ENCODE measurements at regions not wholly inside any gene's neighbourhood (a gene's known extent, or its start where the extent isn't known, plus 50 kb on each side); places are given as distances from the start of the nearest gene placed in this dataset.

- H3K36me3 ChIP-seq (ENCODE audit: insufficient read depth): no peaks in the 10 kb centered on the region
- no peak overlapping the region for H3K27ac ChIP-seq (ENCODE audit: low read depth)
- TF ChIP-seq ZNF331 (CRISPR knock-in tag; IDR thresholded peaks at IDR 0.05; ENCODE audit: low read depth) (no peak), EZH2 (IDR thresholded peaks at IDR 0.05; ENCODE audit: low read depth, unreplicated experiment) (no peak), REST (IDR thresholded peaks at IDR 0.05; ENCODE audit: unreplicated experiment) (no peak), EZH2phosphoT487 (IDR thresholded peaks at IDR 0.05; ENCODE audit: unreplicated experiment) (no peak), ZNF462 (CRISPR knock-in tag; IDR thresholded peaks at IDR 0.05) (no peak), CREB1 (CRISPR knock-in tag; IDR thresholded peaks at IDR 0.05; ENCODE audit: low read depth) (no peak), ETS1 (IDR thresholded peaks at IDR 0.05) (no peak), NANOG (IDR thresholded peaks at IDR 0.05; ENCODE audit: borderline replicate concordance) (no peak), JUNB (IDR thresholded peaks at IDR 0.05; ENCODE audit: unreplicated experiment) (no peak), CTCF (conservative IDR thresholded peaks at IDR 0.05; ENCODE audit: low read depth in 2 of 2) (no peak), POLR2AphosphoS5 (IDR thresholded peaks at IDR 0.05; ENCODE audit: low read depth) (no peak), ZNF114 (CRISPR knock-in tag; IDR thresholded peaks at IDR 0.05) (no peak)
- peaks cover 10% of the 10 kb centered on the region; the same call in 2 of the 3 replicates for H3K36me3 Mint-ChIP-seq (ENCODE audit: low read depth)
- peaks cover 8% of the 10 kb centered on the region for H3K9me2 ChIP-seq (ENCODE audit: insufficient read depth)
- peaks cover 58% of the 10 kb centered on the region for H3K9me3 Mint-ChIP-seq
- no peaks in the 10 kb centered on the region for H3K4me1 ChIP-seq (ENCODE audit: insufficient read depth)
- no peaks in the 10 kb centered on the region for H3F3A ChIP-seq (replicated peaks; ENCODE audit: low read depth)
- ATAC-seq (no peak), DNase-seq (ENCODE audit: low spot score) (no peak)
- no peak overlapping the region for H3K4me3 Mint-ChIP-seq
- no peaks in the 10 kb centered on the region for H3K27me3 Mint-ChIP-seq (ENCODE audit: insufficient read depth, low read depth, poor library complexity)
- H3K4me3 ChIP-seq: no peak overlapping the region
- H2AFZ ChIP-seq: no peak overlapping the region
- H3K27ac Mint-ChIP-seq: no peak overlapping the region
- no peaks in the 10 kb centered on the region for H3K79me2 ChIP-seq (replicated peaks; ENCODE audit: insufficient read depth)
- no peak overlapping the region for H3K4me2 ChIP-seq
- no peaks in the 10 kb centered on the region for H4K20me1 ChIP-seq (replicated peaks; ENCODE audit: insufficient read depth)
- no peaks in the 10 kb centered on the region for H3K27me3 ChIP-seq (ENCODE audit: insufficient read depth)
- H3K4me1 Mint-ChIP-seq: no peaks in the 10 kb centered on the region
Observed at GRCh38 chr21:25029580-25029979, 577.7 kb downstream of the MRPL39 start.

Measured in GM23338 (cell line).